ENCODE measurements at regions not wholly inside any gene's neighbourhood (a gene's known extent, or its start where the extent isn't known, plus 50 kb on each side); places are given as distances from the start of the nearest gene placed in this dataset.
A peak's percentile ranks its signal among the peaks of the same experiment; 100 is the strongest.
"Not testable (repeated sequence)": the region's sequence is repeated elsewhere in the genome, so short reads cannot be mapped to it uniquely, and the experiment has no call there.

DNA sequence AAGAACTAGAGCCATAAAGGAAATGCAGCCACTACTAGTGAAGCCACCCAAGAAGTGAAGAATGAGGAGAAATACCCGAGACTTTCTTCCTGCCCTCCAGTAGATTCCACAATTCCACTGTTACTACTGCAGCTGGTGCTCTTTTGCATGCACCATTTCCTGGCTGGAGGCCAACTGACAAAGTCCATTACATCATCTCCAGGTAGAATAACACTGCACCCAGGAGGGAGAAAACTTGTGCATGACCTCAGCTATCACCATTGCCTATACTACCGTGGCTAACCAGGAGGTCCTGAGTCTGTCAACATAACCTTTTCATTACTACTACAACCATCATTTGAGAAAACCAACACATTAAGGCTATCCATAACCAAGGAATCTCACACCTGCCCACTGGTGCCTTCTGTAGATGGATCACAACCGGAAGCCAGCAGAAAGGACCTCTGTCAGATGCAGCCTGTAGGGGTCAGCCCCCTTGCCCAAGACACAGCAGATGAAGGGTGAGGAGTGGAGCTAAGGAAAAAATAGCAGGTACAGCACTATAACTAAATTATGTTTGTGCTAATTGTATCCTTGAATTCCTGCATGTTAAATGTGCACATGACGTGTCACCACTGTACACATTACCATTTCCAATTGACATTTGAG, 200.8 kb upstream of the C2CD4B start:
- no peak for DNase-seq (ENCODE audit: low read depth, low spot score)

DNA sequence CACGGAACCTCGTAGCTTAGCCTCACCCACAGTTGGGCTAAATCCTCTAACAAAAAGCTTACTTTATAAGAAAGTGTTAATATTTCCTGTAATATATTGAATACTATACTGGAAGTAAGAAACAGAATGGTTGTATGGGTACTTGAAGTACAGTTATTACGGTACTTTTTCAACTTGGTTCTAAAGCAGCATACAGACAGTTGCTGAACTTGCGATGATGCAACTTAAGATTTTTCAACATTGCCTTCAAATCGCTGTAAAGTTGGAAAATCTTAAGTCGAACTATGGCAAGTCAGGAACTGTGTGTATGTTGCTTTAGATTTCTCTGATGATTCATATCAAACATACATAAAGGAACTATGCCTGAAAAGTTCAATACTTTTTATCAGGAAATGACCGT, 204.4 kb upstream of the C2CD4B start:
- DNase-seq (ENCODE audit: low read depth, low spot score), result no peak

DNA sequence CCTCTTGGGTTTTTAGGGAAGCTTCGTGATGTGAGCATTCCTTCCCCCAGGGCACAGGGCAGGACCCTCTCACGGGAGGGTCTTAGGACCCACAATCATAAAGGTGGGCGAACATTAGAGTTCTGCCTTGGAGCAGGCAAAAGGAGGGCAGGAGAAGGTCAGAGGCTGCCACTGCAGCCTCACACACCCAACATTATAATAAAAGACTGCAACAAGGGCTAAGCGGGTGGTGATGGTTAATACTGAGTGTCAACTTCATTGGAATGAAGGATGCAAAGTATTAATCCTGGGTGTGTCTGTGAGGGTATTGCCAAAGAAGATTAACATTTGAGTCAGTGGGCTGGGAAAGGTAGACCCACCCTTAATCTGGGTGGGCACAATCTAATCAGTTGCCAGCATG, 206.6 kb upstream of the C2CD4B start:
- not testable (repeated sequence) for DNase-seq (ENCODE audit: low read depth, low spot score)

DNA sequence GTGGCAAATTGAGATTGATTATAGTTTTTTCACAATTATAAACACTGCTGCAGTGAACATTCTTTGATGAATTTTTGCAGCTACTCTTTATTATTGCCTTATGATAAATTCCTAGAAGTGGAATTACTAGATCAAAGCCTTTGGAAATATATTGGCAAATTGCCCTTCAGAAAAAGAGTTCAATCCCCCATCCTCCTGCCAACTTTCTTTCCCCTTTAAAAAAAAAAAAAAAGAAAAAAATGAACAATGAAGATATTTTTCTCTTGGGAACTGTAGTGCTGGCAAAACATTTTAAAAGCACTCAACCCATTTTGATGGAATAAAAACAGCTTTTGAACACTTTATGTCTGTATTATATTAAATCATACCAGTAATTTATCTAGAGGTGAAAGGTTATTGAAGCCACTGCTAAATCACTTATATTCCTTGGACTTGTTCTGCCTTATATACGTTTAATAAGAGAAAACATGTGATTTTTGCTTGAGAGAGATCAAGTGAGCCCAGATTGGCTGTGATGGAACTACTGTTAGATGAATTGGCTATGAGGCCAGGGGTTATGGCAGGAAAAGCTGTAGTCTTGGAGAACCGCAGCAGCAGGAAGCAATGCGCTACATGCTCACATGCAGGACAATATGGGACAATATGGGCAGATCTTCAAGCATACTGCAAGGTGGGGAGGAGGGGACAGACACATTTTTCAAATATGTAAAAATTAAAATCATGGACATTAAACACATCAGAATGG, 212.8 kb upstream of the C2CD4B start:
- DNase-seq (ENCODE audit: low read depth, low spot score), result no peak

DNA sequence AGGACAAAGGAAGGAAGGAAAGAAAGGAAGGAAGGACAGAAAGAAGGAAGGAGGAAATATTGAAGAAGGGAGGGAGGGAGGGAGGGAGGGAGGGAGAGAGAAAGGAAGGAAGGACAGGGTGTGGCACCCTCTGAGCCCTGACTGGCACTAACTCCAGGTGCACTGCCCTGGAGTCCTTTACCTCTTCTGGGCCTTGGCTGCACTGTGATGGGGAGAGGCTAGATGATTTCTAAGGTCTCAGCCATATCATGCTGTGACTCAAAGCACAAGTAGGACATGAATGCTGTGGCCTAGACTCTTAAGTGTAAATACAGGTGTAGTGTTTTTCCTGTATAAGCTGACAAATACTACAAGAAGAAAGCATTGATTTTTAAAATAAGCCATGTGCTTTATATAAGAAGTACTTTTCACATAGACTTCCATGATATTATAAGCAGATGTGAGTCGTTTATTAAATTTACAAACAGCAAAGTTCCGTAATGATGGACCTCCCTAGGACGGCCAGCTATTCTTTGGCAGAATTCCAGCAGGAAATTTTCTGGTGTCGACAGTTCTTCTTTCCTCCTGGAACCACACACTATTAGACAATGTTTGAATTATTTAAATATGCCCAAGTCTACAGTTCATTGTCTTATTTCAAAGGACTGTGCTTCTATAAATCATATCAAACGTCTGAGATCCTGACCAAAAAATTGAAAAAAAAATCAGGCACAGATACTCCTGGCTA, 213.8 kb upstream of the C2CD4B start:
- no peak for DNase-seq (ENCODE audit: low read depth, low spot score)

DNA sequence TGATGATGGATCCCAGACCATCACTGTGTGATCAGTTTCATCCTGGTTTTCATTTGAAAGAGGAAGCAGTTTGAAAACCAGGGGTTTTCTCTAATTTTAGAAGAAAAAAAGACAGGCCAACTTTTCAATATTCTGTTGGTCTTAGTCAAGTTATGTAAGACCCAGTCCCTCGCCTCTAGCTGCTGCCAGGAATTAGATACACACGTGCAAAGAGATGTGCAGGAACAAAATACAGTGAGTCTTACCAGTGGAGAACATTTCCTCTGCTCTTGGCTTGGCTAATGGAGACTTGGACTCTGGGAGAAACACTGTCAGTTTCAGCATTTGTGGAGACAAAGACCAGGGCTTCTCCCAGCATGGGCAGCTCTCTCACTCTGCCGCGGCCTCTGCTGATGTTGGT, 214.9 kb upstream of the C2CD4B start:
- no peak for DNase-seq (ENCODE audit: low read depth, low spot score)

DNA sequence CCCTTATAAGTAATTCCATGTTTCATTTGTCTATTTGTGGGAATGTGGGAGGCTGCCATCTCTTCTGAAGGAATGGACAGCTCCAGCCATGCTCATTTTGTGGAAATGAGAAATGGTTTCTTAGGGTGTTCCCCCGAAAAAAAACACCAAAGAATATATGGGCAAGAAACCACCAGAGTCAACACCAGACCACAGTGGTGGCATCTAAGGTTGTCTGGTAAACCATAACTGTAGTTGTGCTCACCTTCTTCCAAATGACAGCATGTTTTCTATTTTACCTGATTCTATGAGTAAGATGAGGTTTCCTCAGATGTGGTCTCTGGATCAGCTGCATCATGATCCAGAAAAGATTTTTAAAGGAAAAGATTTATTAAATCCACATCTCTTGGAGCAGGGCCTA, 217.0 kb upstream of the C2CD4B start:
- DNase-seq (ENCODE audit: low read depth, low spot score), result no peak

DNA sequence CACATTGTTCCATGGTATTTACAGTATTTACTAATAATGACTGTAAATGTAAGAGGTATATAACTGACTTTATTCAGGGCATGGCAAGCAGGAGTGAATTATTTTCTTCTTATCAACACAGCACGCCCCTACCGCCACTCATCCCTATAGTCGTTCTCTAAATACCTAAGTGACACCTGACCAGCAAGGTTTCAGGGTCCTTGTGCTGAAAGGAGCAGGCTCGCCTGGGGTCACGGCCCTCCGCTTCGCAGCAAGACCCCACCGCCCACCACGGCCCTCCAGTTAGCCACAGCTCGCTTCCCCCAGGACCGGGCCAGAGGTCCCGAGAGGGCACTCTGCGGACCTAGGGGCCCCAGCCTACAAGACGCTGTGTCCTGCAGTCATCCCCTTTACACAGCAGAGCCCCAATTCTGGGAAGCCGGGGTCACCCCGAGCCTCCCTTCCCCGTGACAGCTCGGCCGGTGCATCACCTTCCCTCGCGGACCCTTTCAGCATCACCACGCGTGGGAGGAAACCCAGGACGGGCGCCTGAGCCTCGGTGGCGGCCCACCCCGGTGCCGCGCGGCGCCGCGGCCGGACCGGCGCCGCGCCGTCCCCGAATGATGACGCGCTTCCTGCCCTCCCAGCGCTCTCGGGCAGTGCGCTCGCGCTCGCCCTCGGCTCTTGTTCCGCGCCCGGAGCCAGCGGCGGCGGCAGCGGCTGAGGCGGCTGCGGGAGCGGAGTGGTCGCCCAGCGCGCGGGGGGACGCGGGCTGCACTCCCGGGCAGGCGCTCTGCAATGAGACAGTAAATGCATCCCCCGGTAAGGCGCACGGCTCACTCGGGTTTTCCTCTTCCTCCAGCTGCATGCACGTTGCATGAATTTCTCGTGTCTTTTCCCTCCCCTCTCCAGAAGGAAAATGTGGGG, 225.1 kb upstream of the C2CD4B start, which contains the start of gene TLN2:
Gene TLN2 (plus strand): TSS at position 666 of the 906 bp plus-strand sequence.
- DNase-seq (ENCODE audit: low read depth, low spot score), result peak; percentile 79

DNA sequence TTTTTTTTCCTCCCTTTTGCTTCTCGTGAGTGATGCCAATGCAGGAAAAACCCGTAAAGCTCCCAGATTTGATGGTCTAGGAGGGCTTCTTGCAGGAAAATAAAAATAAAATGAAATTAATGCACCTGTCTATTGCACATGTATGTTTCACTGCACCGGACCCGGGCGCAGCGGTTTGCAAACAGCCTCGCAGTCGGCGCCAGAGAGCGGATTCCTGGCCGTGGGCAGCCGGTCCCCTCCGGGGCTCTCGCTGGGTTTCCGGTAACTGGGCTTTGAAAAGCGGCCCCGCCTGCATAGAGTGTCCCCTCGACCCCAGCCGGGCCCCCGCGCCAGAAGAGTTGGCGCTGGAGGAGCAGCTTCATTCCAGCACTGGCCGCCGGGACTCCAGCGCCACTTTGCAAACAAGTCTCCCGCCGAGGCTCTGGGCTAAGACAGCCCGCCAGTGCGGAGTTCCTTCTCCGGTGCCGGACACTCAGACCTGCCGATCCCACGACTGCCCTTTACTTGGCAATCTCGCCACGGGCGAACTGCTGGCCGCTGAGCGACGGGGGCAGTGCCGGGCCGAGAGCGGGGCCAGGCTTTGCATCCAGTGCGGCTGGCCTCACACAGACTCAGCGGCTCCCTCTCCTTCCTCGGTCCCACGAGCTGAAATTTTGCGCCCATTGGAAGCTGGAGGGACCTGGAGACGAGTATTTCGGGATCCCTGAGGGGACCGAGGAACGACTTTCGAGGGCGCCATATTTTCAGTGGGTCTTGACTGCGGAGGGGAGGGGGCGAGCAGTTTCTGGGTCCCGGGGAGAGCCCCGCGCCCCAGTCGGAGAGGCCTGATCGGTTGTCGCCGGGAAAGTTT, 225.9 kb upstream of the C2CD4B start:
- peak; percentile 68 for DNase-seq (ENCODE audit: low read depth, low spot score)

DNA sequence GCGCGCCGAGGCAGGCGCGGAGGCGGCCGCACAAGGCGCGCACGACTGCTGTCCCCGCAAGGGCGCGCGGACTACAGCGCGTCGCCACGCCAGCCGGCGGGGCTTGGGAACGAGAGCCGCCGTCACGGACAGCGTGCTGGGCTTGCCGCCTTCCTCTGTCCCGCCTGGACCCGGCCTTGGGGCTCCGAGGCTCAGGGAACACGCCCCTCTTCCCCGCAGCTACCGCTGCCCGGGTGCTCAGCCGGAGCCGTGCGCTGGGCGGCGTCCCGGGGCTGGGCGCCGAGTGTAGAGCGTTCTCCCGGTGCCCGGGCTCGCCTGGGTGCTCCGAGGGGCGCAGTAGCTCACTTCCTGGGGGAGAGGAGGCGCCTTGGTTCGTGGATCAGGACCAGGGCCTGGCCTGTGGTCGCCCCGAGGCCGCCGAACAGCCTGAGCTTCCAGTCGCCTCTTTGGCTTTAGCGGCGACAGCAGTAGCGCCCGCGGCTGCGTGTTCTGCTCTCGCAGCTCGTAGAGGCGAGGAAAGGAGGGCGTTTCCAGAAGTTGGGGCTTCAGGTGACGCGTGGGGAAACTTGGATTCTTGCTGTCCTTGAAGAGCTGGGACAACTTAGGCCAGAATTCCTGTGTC, 226.7 kb upstream of the C2CD4B start:
- peak; percentile 70 for DNase-seq (ENCODE audit: low read depth, low spot score)

DNA sequence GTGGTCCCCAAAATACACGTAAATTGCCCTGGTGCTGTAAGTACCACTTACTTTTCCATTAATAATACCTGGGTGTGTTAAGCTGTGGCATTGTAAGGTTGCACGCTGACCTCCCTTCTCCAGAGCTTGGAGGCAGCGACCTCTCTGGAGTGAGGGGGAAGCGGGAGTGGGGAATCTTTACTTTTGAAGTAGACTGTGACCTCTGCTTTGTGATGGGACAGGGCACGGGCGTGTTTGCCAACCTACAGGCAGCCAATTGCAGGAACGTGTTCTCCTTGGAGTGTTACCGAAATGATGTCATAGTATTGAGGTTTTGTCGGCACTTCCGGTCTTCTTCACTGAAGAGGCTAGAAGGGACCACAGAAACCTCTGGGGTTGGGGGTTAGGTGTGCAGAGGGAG, 227.3 kb upstream of the C2CD4B start:
- peak; percentile 59 for DNase-seq (ENCODE audit: low read depth, low spot score)

DNA sequence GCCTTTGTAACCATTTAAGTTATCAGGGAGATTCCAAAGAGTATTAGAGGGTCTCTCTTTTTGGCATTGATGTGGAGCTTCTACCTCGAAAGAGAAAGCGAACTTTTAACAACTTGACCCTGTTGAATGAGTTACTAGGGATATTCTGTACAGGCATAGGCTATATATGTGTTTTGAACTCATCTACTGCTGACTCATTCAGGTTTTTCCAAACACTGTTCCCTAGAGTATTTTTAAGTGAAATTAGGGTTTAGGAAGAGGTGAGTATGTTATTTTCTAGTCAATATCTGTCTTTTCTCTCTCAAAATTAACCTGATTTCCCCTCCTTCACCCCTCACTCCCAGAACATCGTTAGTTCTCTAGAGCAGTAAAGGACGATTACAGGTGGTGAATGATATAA, 228.1 kb upstream of the C2CD4B start:
- no peak for DNase-seq (ENCODE audit: low read depth, low spot score)

DNA sequence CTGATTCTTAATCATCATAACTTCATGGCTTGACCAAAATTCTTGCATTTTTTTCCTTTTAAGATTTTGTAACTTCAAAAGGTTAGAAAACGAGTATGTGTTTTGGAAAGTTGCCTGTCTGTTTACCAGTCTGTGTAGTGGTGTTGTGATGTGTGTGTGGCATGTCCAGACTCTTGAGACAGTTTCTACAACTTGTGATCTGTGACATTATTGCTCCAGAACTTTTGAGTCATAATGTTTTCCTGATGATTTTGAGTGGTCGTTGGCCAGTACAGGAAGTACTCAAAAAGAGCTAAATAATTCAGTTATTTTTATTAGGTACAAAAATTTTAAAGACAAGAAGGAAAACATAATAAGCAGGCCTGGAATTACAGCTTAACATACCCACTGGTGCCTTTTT, 229.0 kb upstream of the C2CD4B start:
- no peak for DNase-seq (ENCODE audit: low read depth, low spot score)

DNA sequence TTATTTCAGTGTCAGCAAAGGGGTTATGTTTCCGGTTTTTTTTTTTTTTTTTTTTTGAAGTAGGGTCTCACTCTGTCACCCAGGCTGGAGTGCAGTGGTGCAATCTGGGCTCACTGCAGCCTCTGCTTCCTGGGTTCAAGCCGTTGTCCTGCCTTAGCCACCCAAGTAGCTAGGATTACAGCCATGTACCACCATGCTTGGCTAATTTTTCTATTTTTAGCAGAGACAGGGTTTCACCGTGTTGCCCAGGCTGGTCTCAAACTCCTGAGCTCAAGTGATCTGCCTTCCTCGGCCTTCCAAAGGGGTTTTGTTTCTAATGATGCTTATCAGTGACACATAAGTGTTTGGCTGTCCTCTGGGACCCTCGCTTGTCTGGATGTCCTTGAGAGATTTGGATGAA, 235.7 kb upstream of the C2CD4B start:
- DNase-seq (ENCODE audit: low read depth, low spot score), result no peak

DNA sequence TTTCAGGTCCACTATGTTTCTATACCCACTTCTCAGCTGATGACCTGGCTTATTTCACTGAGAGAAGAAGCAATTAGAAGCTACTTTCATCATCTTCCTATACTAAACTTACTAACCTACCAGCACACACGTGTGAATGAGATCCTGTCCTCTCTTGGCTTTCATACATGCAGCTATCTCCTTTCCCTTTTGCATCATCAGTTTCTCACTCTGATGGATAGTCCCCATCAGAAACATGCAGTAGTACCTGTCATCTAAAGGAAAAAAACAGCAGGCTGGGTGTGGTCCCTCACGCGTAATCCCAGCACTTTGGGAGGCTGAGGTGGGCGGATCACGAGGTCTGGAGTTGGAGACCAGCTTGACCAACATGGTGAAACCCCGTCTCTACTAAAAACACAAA, 237.6 kb upstream of the C2CD4B start:
- no peak for DNase-seq (ENCODE audit: low read depth, low spot score)

DNA sequence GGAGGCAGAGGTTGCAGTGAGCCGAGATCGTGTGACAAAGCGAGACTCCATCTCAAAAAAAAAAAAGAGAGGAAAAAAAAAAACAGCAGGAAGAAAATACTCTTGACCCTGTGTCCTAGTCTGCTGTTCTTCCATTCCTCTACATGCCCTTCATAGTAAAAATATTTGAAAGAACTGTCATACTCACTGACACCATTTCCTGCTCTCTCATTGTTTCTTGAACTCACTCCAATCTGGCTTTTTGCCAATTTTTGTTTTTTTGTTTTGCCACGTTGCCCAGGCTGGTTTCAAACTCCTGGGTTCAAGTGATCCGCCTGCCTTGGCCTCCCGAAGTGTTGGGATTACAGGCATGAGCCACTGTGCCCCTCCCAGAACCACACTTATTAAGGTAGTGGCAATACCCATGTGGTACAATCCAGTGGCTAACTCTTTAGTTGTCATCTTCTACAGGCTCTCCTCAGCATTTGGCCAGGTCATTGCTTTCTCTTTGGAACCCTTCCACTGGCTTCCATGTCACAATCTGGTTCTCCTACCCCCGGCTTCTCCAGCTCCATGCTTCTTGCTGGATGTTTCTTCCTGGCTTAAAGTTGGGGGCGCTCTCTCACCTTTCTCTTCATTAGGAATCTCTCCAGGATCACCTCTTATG, 238.2 kb upstream of the C2CD4B start:
- DNase-seq (ENCODE audit: low read depth, low spot score), result no peak

DNA sequence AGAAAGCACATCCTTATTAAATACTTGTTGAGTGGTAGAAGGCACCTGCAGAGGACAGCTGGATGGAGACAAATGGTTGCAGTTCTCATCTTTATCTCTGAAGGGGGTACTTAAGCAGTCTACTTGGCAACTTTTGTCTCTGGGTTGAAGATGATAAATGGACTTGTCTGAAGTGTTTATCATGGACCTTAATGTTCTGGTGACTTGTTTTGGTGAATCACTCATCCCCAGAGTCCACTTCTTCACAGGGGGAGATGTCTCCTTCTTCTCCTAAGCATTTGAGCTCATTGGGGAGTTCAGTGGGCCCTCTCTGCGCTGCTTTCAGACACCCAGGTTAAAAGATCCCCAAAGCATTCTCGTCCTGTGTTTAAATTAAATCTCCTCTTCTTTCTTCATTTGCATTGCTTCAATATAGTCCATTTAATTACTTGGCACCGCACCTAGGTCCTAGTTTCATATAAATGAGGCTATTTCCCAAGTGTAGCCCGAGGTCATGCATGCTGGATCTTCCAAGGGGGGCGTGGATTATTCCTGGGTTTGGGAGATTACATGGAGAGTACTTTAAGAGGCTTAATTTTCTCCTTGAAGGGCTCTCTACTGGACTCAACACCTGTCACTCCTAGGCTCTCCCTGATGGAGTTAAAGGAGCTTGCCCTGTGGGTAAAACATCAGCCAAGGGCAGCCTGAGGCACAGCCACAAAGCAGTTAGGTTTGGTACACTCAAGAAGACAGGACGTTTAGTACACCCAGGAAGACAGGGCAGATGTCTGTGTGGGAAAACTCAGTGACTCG, 239.3 kb upstream of the C2CD4B start:
- no peak for DNase-seq (ENCODE audit: low read depth, low spot score)

DNA sequence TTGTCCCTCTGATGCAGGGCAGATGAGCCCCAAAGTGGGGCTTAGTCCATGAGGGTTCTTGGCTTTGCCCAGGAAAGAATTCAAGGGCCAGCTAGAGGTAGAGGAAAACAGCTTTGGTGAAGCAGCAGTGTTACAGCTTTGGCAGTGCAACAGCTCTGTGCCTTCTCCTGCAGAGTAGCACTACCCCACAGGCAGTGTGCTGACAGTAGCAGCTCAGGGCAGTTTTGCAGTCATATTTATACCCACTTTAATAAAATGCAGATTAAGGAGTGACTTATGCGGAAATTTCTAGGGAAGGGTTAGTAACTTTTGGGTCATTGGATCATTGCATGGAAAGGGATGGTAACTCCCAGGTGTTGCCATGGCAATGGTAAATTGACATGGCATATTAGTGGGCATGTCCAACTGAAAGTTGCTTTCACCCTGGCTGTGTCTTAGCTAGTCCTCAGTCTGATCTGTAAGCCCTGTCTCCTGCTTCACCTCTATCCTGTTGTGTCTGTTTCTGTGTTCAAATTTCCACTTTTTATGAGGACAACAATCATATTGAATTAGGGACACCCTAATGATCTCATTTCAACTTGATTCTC, 241.3 kb upstream of the C2CD4B start:
- DNase-seq (ENCODE audit: low read depth, low spot score), result no peak

DNA sequence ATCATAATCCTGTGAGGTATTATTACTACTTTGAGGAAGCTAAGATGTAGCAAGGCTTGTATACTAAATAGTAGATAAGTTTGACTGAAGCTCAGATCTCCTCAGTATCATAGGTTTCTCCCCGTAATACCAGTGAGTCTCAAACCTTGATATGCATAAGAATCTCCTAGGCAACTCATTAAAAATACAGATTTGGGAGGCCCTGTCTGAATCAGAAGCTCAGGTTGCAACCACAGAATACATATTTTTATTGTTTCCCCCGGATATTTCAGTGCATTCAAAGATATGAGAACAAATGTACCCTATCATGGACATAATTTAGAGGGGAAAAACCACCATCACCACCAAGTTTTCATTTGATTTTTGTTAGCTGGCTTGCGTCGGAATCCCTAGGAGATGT, 242.1 kb upstream of the C2CD4B start:
- DNase-seq (ENCODE audit: low read depth, low spot score), result no peak
